DOHH2 (cell line): ENCODE measurements at regions not wholly inside any gene's neighbourhood (a gene's known extent, or its start where the extent isn't known, plus 50 kb on each side); places are given as distances from the start of the nearest gene placed in this dataset.

ENCODE experiments used
- H3F3A ChIP-seq: fragments of 200-600 bp; sonication (generic), shearing (Covaris generic); 2 replicates; pipeline ENCODE4 v1.6.0; 2016; ENCODE audit warnings: antibody characterized with exemption, mild to moderate bottlenecking; ENCODE audit not compliant: control insufficient read depth, insufficient read depth
- H3K27ac ChIP-seq: fragments of 200-600 bp; sonication (generic); 2 replicates; pipeline ENCODE4 v1.5.1; 2014; ENCODE audit warnings: low read depth, mild to moderate bottlenecking, low read length, moderate library complexity
- H3K27me3 ChIP-seq: fragments of 200-600 bp; sonication (generic); 2 replicates; pipeline ENCODE4 v1.6.1; 2014; ENCODE audit warnings: mild to moderate bottlenecking, low read length, mixed read lengths; ENCODE audit not compliant: control insufficient read depth
- H3K36me3 ChIP-seq: fragments of 200-600 bp; sonication (generic); 2 replicates; pipeline ENCODE4 v1.6.1; 2014; ENCODE audit warnings: mild to moderate bottlenecking, low read length, moderate library complexity, mixed read lengths; ENCODE audit not compliant: control insufficient read depth
- H3K4me1 ChIP-seq: fragments of 200-600 bp; sonication (generic); 2 replicates; pipeline ENCODE4 v1.6.1; 2014; ENCODE audit warnings: mild to moderate bottlenecking, low read length, mixed read lengths; ENCODE audit not compliant: control insufficient read depth
- H3K4me2 ChIP-seq: fragments of 200-600 bp; sonication (generic); 2 replicates; pipeline ENCODE4 v1.6.0; 2014; ENCODE audit warnings: mild to moderate bottlenecking, low read length, moderate library complexity
- H3K4me3 ChIP-seq: fragments of 200-600 bp; sonication (generic); 2 replicates; pipeline ENCODE4 v1.5.1; 2014; ENCODE audit warnings: mild to moderate bottlenecking, low read length, mixed read lengths
- H3K79me2 ChIP-seq: fragments of 200-600 bp; sonication (generic); 2 replicates; pipeline ENCODE4 v1.6.1; 2014; ENCODE audit warnings: mild to moderate bottlenecking, low read length, mixed read lengths; ENCODE audit not compliant: control insufficient read depth
- H3K9me2 ChIP-seq: fragments of 200-600 bp; sonication (generic); replicated peaks from 2 replicates; pipeline ENCODE4 v1.6.1; 2014; ENCODE audit warnings: mild to moderate bottlenecking, low read length, mixed read lengths; ENCODE audit not compliant: control insufficient read depth
- H3K9me3 ChIP-seq: fragments of 200-600 bp; sonication (generic); 2 replicates; pipeline ENCODE4 v1.6.1; 2014; ENCODE audit warnings: antibody characterized with exemption, low read length, mixed read lengths; ENCODE audit not compliant: control insufficient read depth, insufficient read depth
- H4K20me1 ChIP-seq: fragments of 200-600 bp; sonication (generic); 2 replicates; pipeline ENCODE4 v1.6.0; 2014; ENCODE audit warnings: low read depth, mild to moderate bottlenecking, antibody characterized with exemption, low read length, moderate library complexity; ENCODE audit not compliant: control insufficient read depth, insufficient read depth
- CTCF ChIP-seq: fragments of 200-600 bp; sonication (generic); IDR thresholded peaks from one replicate; pipeline ENCODE4 v1.5.1; 2014; ENCODE audit warnings: antibody characterized with exemption, mild to moderate bottlenecking, low read depth, low read length; ENCODE audit not compliant: poor library complexity, severe bottlenecking
- EZH2phosphoT487 ChIP-seq: fragments of 200-600 bp; sonication (generic); IDR thresholded peaks from 2 replicates; pipeline ENCODE4 v1.6.1; 2017; ENCODE audit warnings: borderline replicate concordance, mild to moderate bottlenecking, antibody characterized with exemption, low read length, moderate library complexity, mixed read lengths

- H3K9me2 ChIP-seq = no peaks in the 10 kb centered on the region
- no peaks in the 10 kb centered on the region for H3K36me3 ChIP-seq
- H3K27ac ChIP-seq = no peak overlapping the region
- H3K4me3 ChIP-seq = no peak overlapping the region
- no peaks in the 10 kb centered on the region for H3K27me3 ChIP-seq
- H3K4me2 ChIP-seq = no peak overlapping the region
- H3K4me1 ChIP-seq = no peaks in the 10 kb centered on the region
- TF ChIP-seq EZH2phosphoT487 (no peak), CTCF (no peak)
- H3K9me3 ChIP-seq = no peaks in the 10 kb centered on the region
- H4K20me1 ChIP-seq = no peaks in the 10 kb centered on the region
- no peaks in the 10 kb centered on the region for H3F3A ChIP-seq
- H3K79me2 ChIP-seq = no peaks in the 10 kb centered on the region
These were observed 198.4 kb upstream of the SOX9 start for GRCh38 chr17:71922439-71922838.

GRCh38 chr17:71926746-71927398 is 193.9 kb upstream of the SOX9 start:
- TF ChIP-seq EZH2phosphoT487 (no peak), CTCF (no peak)
- no peaks in the 10 kb centered on the region for H3K79me2 ChIP-seq

GRCh38 chr17:71933306-71933705 is 187.5 kb upstream of the SOX9 start:
- Histone ChIP-seq H3K9me2 (no peaks in the 10 kb centered on the region), H3K4me2 (no peak overlapping the region), H3K79me2 (no peaks in the 10 kb centered on the region), H3K27me3 (no peaks in the 10 kb centered on the region), H3K9me3 (no peaks in the 10 kb centered on the region), H3K36me3 (no peaks in the 10 kb centered on the region), H3K4me3 (no peak overlapping the region), H3K27ac (no peak overlapping the region), H3F3A (no peaks in the 10 kb centered on the region), H3K4me1 (no peaks in the 10 kb centered on the region), H4K20me1 (no peaks in the 10 kb centered on the region)
- TF ChIP-seq EZH2phosphoT487 = no peak
- TF ChIP-seq CTCF = no peak

More at GRCh38 chr17:71926746-71927398, 193.9 kb upstream of the SOX9 start:
- no peaks in the 10 kb centered on the region for H3F3A ChIP-seq
- H3K9me3 ChIP-seq = no peaks in the 10 kb centered on the region
- H4K20me1 ChIP-seq = no peaks in the 10 kb centered on the region
- no peak overlapping the region for H3K4me2 ChIP-seq
- H3K9me2 ChIP-seq = no peaks in the 10 kb centered on the region
- H3K4me3 ChIP-seq = no peak overlapping the region
- H3K36me3 ChIP-seq = no peaks in the 10 kb centered on the region
- H3K27me3 ChIP-seq = no peaks in the 10 kb centered on the region
- no peak overlapping the region for H3K27ac ChIP-seq
- no peaks in the 10 kb centered on the region for H3K4me1 ChIP-seq
